ENCODE measurements at regions not wholly inside any gene's neighbourhood (a gene's known extent, or its start where the extent isn't known, plus 50 kb on each side); places are given as distances from the start of the nearest gene placed in this dataset.

DNA sequence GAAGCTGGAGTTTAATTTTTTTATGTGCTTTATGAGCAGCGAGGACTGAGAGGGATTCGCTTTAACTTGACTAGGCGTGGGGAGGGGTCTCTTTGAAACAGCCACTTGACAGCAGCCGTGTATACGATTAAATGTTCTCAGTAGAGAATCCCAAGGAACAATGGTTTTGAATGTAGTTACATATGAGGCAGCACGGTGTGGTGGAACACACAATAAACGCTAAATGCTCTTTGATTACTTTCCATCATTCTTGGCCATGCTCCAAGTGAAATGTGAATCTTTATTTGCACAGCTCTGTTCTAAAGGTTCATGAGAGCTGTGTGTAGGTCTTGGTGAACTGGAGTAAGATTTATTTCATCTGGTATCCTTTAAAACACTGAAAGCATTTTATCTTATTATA is 251.4 kb upstream of the TGFBR2 start:
- no peak for DNase-seq (ENCODE audit: low read depth, low spot score)

DNA sequence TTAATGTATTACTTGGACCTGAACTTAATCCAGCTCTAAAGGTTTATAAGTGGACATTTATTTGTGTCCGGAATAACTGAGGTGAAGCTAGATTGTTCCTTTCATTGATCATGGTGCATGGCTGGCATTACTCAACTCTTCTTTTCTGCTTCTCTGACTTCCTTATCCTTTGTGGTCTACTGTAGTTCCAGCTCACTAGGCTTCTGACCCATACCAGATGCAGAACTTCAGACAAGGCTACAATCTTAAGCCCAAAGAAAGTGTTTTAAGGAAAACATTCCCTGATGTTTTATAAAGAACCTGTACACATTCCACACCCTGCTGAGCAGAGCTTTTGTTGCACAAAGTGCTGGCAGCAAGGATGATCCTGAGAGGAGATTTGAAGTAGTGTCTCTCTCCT is 250.8 kb upstream of the TGFBR2 start:
- peak; percentile 59 for DNase-seq (ENCODE audit: low read depth, low spot score)

DNA sequence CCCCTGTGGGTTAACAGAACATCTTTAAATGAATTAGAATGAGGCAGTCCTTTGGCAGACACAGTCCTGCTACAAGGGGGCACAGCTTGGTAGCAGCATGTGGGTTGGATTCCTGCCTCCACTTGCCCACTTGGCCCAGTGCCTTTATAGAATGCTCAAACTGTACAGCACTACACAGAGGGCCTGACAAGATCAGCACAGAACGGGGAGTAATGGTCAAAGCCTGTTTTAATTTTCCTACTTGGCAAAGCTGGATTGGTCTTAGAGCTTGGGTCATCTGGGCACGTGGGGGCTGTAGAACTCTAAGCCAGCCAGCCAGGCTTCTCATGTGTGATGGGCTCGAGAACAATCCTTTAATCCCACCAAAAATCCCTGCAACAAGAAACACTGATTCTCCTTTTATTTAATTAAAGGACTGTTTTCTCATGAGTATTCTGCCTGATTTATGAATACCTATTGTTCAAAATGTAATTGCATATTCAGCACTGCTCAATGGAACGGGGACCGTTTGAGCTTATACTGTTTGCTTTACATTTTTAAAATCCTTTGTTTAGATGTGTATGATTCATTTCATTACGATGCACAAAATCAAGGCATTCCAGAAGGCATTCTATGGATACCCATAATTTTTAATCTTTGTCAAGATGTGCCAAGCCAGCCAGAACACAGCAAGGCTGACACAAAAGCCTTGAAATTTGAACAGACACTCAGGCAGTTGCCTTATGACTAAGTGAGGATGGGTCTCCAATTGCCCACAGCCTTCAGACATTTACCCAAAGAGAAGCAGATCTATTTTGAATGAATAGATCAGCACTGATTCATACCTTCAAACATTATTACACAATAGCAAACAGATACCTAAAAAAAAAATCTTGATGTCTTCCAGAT is 249.3 kb upstream of the TGFBR2 start:
- no peak for DNase-seq (ENCODE audit: low read depth, low spot score)

DNA sequence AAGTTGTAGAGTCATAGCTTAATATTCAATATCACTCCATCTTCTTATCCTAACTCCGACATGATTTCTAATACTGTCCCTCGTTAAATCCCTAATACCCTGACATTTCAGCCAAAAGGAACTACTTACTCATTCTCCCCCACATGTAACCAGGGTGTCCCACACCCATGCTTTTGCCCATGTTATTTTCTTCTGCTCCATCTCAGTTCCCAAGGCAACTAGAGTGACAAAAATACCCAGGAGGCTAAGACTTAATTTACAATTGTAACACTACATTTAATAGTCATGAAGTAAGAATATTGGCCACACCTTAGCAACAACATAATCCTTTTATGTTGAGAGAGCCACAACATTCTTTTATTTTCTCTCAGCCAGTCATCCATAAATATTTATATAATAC is 248.5 kb upstream of the TGFBR2 start:
- no peak for DNase-seq (ENCODE audit: low read depth, low spot score)

DNA sequence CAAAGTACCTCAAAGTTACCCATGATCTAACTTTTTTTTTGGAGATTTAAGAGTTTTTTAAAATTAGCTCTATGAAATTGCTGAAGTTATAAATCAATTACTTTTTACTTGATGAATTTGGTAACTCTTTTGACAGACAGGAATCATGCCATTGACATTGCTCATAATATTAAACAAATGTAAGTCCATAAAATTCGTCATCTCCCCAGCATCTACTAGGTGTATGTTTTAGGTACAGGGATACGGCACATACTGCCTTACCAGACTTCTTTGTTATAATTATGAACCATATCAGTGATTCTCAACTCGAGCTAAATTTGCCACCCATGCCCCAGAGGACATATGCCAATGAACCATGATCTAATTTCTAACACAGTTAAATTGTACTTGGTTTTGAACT is 247.5 kb upstream of the TGFBR2 start:
- DNase-seq (ENCODE audit: low read depth, low spot score), result no peak

DNA sequence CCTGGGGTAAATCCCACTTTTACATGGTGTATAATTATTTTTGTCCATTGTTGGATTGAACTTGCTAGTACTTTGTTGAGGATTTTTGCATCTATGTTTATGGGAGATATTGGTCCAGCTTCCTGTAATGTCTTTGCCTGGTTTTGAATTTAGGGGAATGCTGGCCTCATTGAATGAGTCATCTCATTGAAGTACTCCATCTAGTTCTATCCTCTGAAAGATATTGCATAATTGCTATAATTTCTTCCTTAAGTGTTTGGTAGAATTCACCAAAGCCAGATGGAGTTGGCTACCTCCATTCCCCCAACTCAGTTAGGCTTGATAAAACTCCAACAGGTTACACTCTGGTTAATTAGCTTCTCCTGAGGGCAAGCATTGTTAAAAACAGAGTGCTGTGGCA is 237.4 kb upstream of the TGFBR2 start:
- no peak for DNase-seq (ENCODE audit: low read depth, low spot score)

DNA sequence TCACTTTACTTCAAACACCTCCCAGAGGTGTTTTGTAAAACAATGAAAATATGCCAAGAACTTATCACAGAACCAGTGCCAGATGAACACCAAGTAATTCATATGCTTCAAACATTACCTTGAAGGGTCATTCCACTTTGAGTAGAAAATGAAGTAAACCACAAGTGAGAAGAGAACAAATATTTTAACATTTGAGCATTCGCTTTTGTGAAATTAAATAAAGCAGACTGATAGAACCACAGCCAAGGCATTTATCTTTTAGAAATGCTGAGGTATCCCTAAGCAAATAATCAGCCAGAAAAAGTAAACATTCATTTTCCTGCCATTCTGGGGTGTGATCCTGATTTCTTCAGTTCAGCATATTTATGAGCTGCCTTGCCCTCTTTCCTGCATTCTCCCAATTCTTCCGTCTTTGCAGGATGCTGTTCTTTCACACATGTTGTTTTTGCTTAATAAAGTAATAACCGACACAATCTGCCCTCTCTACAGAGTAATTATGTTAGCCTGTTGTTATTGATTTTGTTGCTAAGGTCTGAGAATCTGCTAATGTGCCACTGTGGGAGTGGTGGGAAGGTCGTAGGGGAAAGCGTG is 235.6 kb upstream of the TGFBR2 start:
- peak; percentile 85 for DNase-seq (ENCODE audit: low read depth, low spot score)

DNA sequence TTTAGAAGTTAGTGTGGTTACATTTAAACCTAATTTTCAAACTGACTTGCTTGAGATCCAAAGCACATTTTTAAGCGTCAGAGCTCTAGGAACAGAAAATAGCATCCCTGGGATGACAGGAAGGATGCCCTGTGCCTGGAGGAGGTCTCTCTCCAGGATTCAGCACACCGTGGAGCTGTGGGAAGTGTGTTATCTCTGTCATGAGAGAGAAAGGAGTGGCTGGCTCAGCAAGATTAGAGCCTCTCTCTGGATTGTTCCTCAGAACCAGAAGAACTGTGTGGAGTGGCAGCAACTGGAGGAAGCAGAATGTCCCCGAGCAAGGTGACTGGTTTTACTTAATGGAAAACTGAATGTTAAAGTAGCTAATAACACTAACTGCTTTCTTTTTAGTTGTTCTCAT is 233.6 kb upstream of the TGFBR2 start:
- no peak for DNase-seq (ENCODE audit: low read depth, low spot score)

DNA sequence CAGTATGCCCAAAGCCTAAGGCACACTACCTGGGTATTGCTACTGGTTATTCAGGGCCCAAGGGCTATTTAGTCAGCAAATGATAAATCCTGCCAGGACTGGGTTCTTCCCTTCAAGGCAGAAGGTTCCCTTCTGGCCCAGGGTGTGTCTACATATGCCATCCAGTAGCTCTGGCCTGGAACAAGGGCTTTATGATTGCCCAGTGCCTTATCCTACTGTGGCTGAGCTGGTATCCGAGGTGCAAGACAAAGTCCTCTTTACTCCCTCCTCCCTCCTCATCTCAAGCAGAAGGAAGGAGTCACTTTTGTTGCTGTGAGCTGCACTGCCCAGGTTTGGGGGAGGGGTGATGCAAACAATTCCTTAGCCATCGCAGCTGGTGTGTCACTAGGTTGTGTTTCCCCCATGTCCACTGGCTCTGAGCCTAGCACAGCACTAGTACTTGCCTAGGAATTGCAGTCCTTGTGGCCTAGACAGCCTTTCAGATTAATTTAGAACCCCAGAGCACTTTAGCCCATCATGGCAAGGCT is 221.8 kb upstream of the TGFBR2 start:
- no peak for DNase-seq (ENCODE audit: low read depth, low spot score)

DNA sequence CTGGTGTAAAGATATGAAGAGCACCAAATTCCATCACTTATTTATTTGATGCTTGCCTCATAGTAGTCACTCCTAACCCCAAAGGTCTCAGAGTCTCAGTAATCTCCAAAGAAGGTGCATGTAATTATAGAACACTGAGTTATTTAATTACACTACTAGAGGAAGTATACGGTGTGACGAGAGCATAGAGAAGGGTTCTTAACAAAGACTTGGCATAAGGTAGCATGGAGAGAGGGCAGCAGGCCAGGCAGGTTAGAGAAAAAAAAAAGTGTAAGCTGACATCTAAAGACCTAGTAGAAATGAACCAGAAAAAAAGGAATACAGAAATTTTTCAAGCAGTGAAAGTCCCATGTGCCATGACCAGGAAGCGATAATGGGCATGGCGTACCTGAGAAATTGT is 213.3 kb upstream of the TGFBR2 start:
- DNase-seq (ENCODE audit: low read depth, low spot score), result no peak

DNA sequence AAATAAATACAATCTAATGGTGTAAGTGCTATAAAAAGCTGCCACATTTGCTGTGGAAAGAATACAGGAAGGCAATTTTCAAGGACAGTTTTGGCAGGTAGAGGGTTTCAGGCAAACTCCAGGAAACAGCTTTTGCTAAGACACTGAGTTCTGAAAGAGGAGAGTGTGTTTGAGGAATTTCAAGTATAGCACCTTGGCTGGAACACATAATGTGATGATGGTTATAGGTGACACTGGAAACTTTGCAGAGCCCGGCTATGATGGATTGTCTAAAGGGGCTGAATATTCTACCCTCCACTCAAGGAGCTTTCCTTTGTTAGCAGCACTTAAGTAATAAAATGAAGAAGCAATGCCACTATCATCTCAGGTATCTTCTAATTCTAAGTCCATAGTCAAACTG is 209.4 kb upstream of the TGFBR2 start:
- DNase-seq (ENCODE audit: low read depth, low spot score), result no peak

DNA sequence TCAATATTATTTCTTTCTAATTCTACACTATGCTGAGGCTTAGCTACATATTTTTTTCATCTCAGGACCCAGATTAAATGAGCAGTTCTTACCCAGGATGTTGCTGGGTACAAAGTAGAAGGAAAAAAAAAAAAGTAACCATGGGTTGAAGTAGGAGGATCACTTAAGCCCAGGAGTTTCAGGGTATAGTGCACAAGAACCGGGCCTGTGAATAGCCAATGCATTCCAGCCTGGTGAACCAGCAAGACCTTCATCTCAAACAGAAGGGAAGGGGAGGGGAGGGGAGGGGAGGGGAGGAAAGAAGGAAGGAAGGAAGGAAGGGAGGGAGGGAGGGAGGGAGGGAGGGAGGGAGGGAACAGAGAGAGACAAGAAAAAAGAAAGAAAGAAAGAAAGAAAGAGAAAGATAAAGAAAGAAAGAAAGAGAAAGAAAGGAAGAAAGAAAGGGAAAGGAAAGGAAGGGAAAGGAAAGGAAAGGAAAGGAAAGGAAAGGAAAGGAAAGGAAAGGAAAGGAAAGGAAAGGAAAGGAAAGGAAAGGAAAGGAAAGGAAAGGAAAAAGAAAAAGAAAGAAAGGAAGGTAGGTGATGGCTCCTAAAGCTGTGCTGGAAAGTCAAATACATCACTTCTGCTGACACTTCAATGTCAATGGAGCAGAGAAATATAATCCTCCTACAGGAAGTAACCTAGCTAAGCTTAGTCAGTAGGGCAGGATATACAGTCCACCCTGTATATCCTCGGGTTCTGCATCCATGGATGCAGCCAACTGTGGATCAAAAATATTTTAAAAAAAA is 206.8 kb upstream of the TGFBR2 start:
- peak; percentile 26 for DNase-seq (ENCODE audit: low read depth, low spot score)

DNA sequence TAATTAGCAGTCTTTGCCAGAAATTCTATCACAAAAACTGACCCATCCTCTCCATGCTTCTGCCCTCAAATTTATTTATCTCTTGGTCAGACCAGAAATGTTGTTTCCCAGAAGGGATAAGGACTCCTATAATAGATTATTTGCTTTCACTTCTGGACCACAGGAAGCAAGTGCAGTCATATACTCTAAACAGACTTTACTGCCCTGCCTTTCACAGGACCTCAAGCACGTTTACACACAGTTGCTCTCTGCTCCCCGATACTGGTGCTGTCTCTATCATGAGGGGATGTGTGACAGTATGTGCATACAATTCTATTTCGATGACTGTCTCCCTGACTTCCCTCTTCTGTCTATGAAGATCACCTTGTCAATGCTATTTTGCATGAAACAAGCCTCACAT is 205.5 kb upstream of the TGFBR2 start:
- DNase-seq (ENCODE audit: low read depth, low spot score), result no peak

DNA sequence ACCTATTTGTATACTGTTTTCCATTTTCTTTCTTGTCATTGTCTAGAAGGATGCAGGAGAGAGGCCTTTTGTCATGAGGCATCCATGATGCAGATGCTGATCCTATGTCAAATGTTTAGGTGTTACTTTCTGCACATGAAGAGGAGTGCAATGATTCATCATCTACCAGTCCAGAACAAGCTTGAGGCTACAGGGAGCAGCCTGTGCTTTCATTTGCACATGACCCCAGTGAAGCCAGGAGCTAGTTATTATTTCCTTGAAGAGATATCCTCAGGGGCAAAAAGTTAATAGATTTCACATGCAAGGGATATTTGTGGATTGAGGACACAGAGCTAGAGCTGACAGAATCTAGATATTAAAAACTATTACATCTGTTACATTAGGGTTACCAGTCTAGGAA is 204.4 kb upstream of the TGFBR2 start:
- DNase-seq (ENCODE audit: low read depth, low spot score), result no peak

DNA sequence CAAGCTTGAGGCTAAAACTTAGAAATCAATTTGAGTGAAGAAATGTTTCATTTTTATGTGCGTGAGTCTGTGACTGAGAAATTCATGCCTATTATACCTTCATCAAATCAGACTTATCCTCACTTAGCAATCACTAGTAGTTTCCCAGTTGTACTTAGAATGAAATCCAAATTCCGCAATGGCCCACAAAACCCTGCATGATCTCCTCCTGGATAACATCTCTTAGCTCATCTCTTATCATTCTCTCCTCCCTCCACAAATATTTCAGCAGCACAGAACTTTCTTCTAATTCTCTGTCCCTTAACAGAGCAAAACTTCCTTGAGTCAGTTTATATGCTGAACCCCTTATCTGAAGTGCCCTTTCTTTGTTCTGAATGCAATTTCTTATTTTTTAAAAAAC is 198.8 kb upstream of the TGFBR2 start:
- no peak for DNase-seq (ENCODE audit: low read depth, low spot score)

DNA sequence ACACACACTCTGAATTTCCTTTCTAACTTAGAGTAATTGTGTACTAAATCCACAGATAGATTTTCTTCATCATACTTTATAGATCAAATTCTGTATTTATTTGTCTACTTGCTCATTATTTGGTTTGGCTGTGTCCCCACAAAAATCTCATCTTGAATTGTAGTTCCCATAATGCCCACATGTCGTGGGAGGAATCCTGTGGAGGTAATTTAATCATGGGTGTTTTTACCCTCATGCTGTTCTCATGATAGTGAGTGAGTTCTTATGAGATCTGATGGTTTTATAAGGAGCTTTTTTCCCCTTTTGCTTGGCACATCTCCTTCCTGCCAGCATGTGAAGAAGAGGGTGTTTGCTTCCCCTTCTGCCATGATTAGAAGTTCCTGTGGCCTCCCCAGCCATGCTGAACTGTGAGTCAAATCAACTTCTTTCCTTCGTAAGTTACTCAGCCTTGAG is 198.3 kb upstream of the TGFBR2 start:
- DNase-seq (ENCODE audit: low read depth, low spot score), result no peak

DNA sequence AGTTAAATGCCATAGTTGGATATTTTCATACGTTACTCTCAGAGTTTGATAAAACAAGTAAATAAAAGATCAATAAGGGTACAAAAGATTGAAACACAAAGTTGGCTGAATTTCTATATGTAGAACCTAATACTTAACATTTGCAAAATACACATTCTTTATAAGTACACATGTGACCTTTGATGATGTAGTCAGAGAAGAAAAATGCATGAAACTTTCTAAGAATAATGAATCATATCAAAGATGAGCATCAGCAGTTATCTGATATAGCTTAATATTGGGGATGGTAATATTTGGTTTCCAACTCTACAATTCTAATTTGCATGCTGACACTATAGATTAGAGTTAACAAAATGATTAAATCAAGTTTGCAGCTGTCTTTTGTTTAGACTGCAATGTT is 188.0 kb upstream of the TGFBR2 start:
- no peak for DNase-seq (ENCODE audit: low read depth, low spot score)

DNA sequence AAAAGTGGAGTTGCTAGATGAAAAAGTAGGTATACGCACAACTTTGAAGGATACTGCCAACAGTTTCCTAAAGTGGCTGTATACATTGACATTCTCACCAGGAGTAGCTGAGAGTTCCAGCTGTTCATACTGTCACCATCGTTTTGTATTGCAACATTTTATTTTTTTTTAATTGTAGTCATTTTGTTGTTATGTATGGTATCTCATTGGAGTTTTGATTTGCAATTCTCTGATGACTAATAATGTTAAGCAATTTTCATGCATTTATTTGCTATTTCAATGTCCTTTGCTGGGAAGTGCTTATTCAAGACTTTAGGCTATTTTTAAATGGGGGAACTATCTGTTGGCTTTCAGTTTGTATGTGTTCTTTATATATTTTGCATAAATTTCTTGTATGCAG is 185.1 kb upstream of the TGFBR2 start:
- no peak for DNase-seq (ENCODE audit: low read depth, low spot score)

DNA sequence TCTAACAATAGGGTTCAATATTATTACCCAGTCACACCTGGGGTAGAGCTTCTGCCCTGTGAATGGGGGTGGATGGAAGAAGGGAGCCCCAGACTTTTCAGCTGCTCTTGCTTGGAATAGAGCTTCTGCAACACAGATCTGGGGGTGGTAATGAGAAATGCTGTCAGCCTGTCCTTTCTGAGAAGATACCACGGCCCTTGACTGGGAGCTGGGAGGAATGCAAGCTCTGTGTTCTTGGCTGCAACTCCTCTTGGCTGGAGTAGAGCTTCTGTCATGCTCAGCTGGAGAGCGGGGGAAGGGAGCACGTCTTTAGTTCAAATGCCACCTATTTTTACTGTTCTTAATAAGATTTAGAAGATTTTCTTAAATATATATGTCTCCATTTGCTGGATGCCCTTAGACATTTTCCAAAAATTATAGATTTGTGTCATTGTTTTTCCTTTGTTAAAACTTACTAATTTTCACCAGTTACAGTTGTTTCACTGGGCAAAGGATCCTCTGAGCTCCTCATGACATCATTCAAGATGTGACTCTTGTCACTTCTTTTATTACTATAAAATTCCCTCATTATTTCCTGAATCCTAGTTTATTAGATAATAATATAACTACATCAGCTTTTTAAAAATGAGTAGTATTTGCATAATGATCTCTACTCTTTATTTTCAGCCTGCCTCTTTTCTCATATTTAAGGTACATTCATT is 180.0 kb upstream of the TGFBR2 start:
- peak; percentile 71 for DNase-seq (ENCODE audit: low read depth, low spot score)

DNA sequence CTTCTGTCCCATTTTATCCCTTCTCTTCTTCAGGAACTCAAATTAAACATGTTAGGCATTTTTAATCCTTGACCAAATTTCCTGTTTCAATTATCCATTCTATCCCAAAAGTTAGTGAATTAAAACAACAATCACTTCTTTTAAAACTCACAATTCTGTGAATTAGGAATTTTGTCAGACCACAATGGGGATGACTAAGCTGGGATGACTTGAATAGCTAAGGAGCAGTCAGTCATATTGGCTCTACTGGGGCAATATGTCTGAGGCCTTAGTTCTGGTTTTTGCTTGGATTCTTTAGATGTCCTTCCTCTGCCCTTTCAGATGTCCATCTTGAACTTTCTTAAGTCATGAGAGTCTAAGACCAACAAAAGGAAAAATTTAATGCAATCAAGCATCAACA is 178.2 kb upstream of the TGFBR2 start:
- DNase-seq (ENCODE audit: low read depth, low spot score), result peak; percentile 75

DNA sequence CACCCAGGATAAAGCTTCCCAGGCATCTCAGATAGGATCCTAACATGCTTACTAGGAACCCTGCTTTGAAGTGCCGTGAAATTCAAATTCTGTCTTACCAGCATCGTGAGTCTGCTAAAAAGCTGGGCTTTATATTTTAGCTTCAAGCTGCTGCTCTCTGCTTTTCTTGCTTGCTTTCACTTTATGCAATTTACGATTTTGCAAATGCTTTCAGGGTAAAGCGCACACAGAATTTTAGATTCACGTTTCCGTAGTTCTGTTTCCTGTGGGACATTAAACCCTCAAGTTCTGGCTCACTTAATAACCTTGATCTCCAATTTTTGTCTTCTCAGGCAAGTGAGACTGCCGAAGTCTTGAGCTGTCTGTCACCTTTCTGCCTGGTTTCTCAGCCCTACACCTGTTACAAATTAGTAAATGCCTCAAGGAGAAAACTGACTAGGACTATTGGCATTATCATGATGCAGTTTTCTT is 170.5 kb upstream of the TGFBR2 start:
- no peak for DNase-seq (ENCODE audit: low read depth, low spot score)

DNA sequence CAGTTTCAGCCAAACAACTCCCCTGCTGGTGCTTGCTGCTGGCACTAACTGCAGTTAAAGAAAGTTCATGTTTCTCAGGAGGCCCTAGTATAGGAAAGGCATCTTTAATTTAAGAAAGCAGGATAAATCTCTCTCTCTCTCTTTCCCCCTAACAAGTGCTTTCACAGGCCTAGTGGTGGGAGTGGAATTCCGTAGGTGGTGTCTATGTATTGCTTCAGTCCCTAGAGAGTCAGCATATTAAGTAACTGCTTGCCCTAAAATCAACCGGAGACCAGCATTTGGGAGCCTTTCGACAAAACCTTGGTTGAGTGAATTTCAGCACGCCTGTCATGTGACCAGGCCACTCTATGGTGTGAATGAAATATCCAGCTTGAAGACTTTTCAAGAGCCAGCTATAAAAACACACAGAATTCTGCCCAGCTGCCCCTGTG is 169.2 kb upstream of the TGFBR2 start:
- DNase-seq (ENCODE audit: low read depth, low spot score), result peak; percentile 41
